A549 (cell line): ENCODE measurements at regions not wholly inside any gene's neighbourhood (a gene's known extent, or its start where the extent isn't known, plus 50 kb on each side); places are given as distances from the start of the nearest gene placed in this dataset.

Experiments
- ATAC-seq, 2 experiments: fragments of 200-7000 bp in 1 of 2; fragments of >200 bp in 1 of 2; cut with Nextera tagmentation in 1 of 2; cut with Tn5 transposase in 1 of 2; 3 replicates each; pipeline versions ENCODE4 v1.8.0 to v1.9.1; 2018 to 2020; ENCODE audit warnings: mild to moderate bottlenecking in 1 of 2, moderate library complexity in 1 of 2
- CTCF ChIA-PET: fragments of 300-600 bp; sonication (Branson Sonifier 250); formaldehyde crosslinking; extraction: SDS; loops from one replicate; lab custom pipeline; 2021; ENCODE audit warnings: antibody characterized with exemption, inconsistent platforms; lab: Yijun Ruan, JAX
- POLR2A ChIA-PET: fragments of 350-600 bp; formaldehyde crosslinking; extraction: SDS; loops from one replicate; lab custom pipeline; 2021; ENCODE audit warnings: antibody characterized with exemption, inconsistent platforms; lab: Yijun Ruan, JAX
- DNase-seq, 2 experiments: peaks; one replicate each; pipeline versions ENCODE4 v3.0.0 to v3.0.0-alpha.2; 2011 to 2016; ENCODE audit warnings: low read depth in 1 of 2, low spot score in 1 of 2
- FAIRE-seq: peaks from 2 replicates; lab custom pipeline; 2011; peaks lifted over from hg19 to GRCh38; lab: Jason Lieb, UNC
- H3K27ac ChIP-seq, 2 experiments: fragments of >200 bp; sonication (Bioruptor Twin); formaldehyde crosslinking; 3 replicates each; pipeline ENCODE4 v1.5.1; 2016 to 2017
- H3K4me1 ChIP-seq: fragments of >200 bp; sonication (Bioruptor Twin); formaldehyde crosslinking; 3 replicates; pipeline ENCODE4 v1.6.1; 2016
- H3K4me2 ChIP-seq: fragments of >200 bp; sonication (Bioruptor Twin); formaldehyde crosslinking; 3 replicates; pipeline ENCODE4 v1.6.1; 2016
- H3K4me3 ChIP-seq: fragments of >200 bp; sonication (Bioruptor Twin); formaldehyde crosslinking; 3 replicates; pipeline ENCODE4 v1.5.1; 2016
- H3K9me3 ChIP-seq: fragments of >200 bp; sonication (Bioruptor Twin); formaldehyde crosslinking; 3 replicates; pipeline ENCODE4 v1.6.1; 2016
- ATOH8 ChIP-seq: fragments of 250-450 bp; sonication (Bioruptor Pico); IDR thresholded peaks from 2 replicates; pipeline ENCODE4 v1.5.0; 2020; ENCODE audit warnings: low read depth, mild to moderate bottlenecking, moderate library complexity
- BCL3 ChIP-seq: fragments of >200 bp; sonication (Bioruptor Twin); formaldehyde crosslinking; IDR thresholded peaks from 3 replicates; pipeline ENCODE4 v1.6.1; 2016
- BHLHE40 ChIP-seq: IDR thresholded peaks from 2 replicates; pipeline ENCODE4 v1.6.1; 2012; ENCODE audit warnings: low read depth, low read length, inconsistent platforms
- CBX2 ChIP-seq: fragments of 200-600 bp; sonication (generic); IDR thresholded peaks from 2 replicates; pipeline ENCODE4 v1.6.1; 2016; ENCODE audit warnings: low read depth, mild to moderate bottlenecking, borderline replicate concordance
- CBX8 ChIP-seq: fragments of 200-600 bp; sonication (generic); IDR thresholded peaks from 2 replicates; pipeline ENCODE4 v1.6.1; 2016
- CEBPB ChIP-seq, 2 experiments: fragments of >200 bp in 1 of 2; sonication (Bioruptor Twin) in 1 of 2; formaldehyde crosslinking in 1 of 2; IDR thresholded peaks; 2 replicates each; pipeline ENCODE4 v1.6.1; 2012 to 2016
- CHD2 ChIP-seq: fragments of 150-350 bp; IDR thresholded peaks from 2 replicates; pipeline ENCODE4 v1.6.1; 2014; ENCODE audit warnings: low read length; ENCODE audit not compliant: partially characterized antibody
- EHMT2 ChIP-seq: fragments of 200-600 bp; sonication (generic); IDR thresholded peaks from 2 replicates; pipeline ENCODE4 v1.6.1; 2016; ENCODE audit warnings: antibody characterized with exemption, low read depth, mild to moderate bottlenecking, moderate library complexity
- EP300 ChIP-seq, 2 experiments: fragments of >200 bp; sonication (Bioruptor Twin); formaldehyde crosslinking; IDR thresholded peaks; 2 replicates in 1 of 2; 3 replicates in 1 of 2; pipeline ENCODE4 v1.6.1; 2016 to 2017
- ESRRA ChIP-seq: fragments of 150-350 bp; IDR thresholded peaks from 2 replicates; pipeline ENCODE4 v1.6.1; 2014; ENCODE audit warnings: mild to moderate bottlenecking, low read length, borderline replicate concordance
- FOSB ChIP-seq: fragments of 250-450 bp; sonication (Bioruptor Pico); IDR thresholded peaks from 2 replicates; pipeline ENCODE4 v1.5.0; 2020; ENCODE audit warnings: mild to moderate bottlenecking, moderate library complexity
- FOSL2 ChIP-seq, 2 experiments: fragments of 450-650 bp in 1 of 2; fragments of >200 bp in 1 of 2; sonication (Bioruptor Twin) in 1 of 2; formaldehyde crosslinking; IDR thresholded peaks; 2 replicates each; pipeline versions ENCODE4 v1.5.0 to v1.6.1; 2016 to 2020; ENCODE audit warnings: mild to moderate bottlenecking in 1 of 2, moderate library complexity in 1 of 2
- FOXS1 ChIP-seq: fragments of 250-450 bp; sonication (Bioruptor Pico); IDR thresholded peaks from 2 replicates; pipeline ENCODE4 v1.5.0; 2020; ENCODE audit warnings: mild to moderate bottlenecking, moderate library complexity
- HDAC2 ChIP-seq: fragments of 200-600 bp; sonication (generic); IDR thresholded peaks from 2 replicates; pipeline ENCODE4 v1.6.1; 2016
- HOXA7 ChIP-seq: fragments of 250-450 bp; sonication (Bioruptor Pico); IDR thresholded peaks from 2 replicates; pipeline ENCODE4 v1.5.0; 2020; ENCODE audit warnings: mild to moderate bottlenecking, moderate library complexity
- HOXB5 ChIP-seq: fragments of 250-450 bp; sonication (Bioruptor Pico); IDR thresholded peaks from 2 replicates; pipeline ENCODE4 v1.5.0; 2020; ENCODE audit warnings: mild to moderate bottlenecking, moderate library complexity
- JUN ChIP-seq, 2 experiments: fragments of >200 bp; sonication (Bioruptor Twin); formaldehyde crosslinking; IDR thresholded peaks; 2 replicates in 1 of 2; 3 replicates in 1 of 2; pipeline ENCODE4 v1.6.1; 2016 to 2017
- NFE2L2 ChIP-seq: fragments of 150-350 bp; conservative IDR thresholded peaks from 2 replicates; pipeline ENCODE4 v1.6.1; 2014; ENCODE audit warnings: low read length
- NR3C1 ChIP-seq: fragments of >200 bp; sonication (Bioruptor Twin); formaldehyde crosslinking; IDR thresholded peaks from 3 replicates; pipeline ENCODE4 v1.6.1; 2017
- PHF8 ChIP-seq: fragments of 200-600 bp; sonication (generic); IDR thresholded peaks from 2 replicates; pipeline ENCODE4 v1.6.1; 2016; ENCODE audit warnings: low read depth, mild to moderate bottlenecking, antibody characterized with exemption, moderate library complexity, borderline replicate concordance
- RAD21 ChIP-seq, 2 experiments: fragments of >200 bp in 1 of 2; sonication (Bioruptor Twin) in 1 of 2; formaldehyde crosslinking in 1 of 2; IDR thresholded peaks in 1 of 2; conservative IDR thresholded peaks in 1 of 2; 2 replicates in 1 of 2; 3 replicates in 1 of 2; pipeline ENCODE4 v1.6.1; 2012 to 2018; ENCODE audit warnings: inconsistent platforms in 1 of 2
- RARB ChIP-seq: fragments of 250-450 bp; sonication (Bioruptor Pico); IDR thresholded peaks from 2 replicates; pipeline ENCODE4 v1.8.0; 2021; ENCODE audit warnings: mild to moderate bottlenecking, moderate library complexity
- REST ChIP-seq: fragments of 200-600 bp; sonication (generic); IDR thresholded peaks from 2 replicates; pipeline ENCODE4 v1.6.1; 2016; ENCODE audit warnings: antibody characterized with exemption, mild to moderate bottlenecking, moderate library complexity
- RNF2 ChIP-seq: fragments of 200-600 bp; sonication (generic); IDR thresholded peaks from 2 replicates; pipeline ENCODE4 v1.6.1; 2016; ENCODE audit warnings: low read depth, mild to moderate bottlenecking, antibody characterized with exemption, moderate library complexity, borderline replicate concordance
- ZC3H11A ChIP-seq: fragments of 450-650 bp; IDR thresholded peaks from 2 replicates; pipeline ENCODE4 v1.6.1; 2014; ENCODE audit warnings: antibody characterized with exemption, mild to moderate bottlenecking
- ZNF302 ChIP-seq: fragments of 250-450 bp; sonication (Bioruptor Pico); IDR thresholded peaks from 2 replicates; pipeline ENCODE4 v1.9.0; 2021; ENCODE audit warnings: inconsistent platforms, mild to moderate bottlenecking, moderate library complexity
- whole genome bisulfite sequencing: methylation state at CpG from one replicate; pipeline ENCODE4 v1.1.6; 2017; ENCODE audit errors: missing lambda C conversion rate; 5-methylcytosine and 5-hydroxymethylcytosine counted together
- TF ChIP-seq, protein P1 (sequence below): fragments of 450-650 bp; IDR thresholded peaks from 2 replicates; pipeline ENCODE4 v1.6.1; 2014; ENCODE audit warnings: antibody characterized with exemption

- 0 out of 6 replicates have a peak, but pooled peaks of 1 of the 2 experiments have one; percentile 2 for ATAC-seq
- H3K9me3 ChIP-seq: no peaks in the 10 kb centered on the region
- DNase-seq: no peak
- no peak overlapping the region for H3K4me3 ChIP-seq
- peak overlapping the region; percentile 72 for H3K4me2 ChIP-seq
- ChIA-PET CTCF (interaction anchor here (1.2 to 1.5 kb wide), 3 partner anchors 13 to 128 kb away, joined by 3 to 4 read pairs (median 3); no protein-coding TSS in a partner anchor), POLR2A (no interaction called here)
- WGBS: 80% methylated on average over 5 of the region's 5 CpGs
- TF ChIP-seq, protein P1, sequence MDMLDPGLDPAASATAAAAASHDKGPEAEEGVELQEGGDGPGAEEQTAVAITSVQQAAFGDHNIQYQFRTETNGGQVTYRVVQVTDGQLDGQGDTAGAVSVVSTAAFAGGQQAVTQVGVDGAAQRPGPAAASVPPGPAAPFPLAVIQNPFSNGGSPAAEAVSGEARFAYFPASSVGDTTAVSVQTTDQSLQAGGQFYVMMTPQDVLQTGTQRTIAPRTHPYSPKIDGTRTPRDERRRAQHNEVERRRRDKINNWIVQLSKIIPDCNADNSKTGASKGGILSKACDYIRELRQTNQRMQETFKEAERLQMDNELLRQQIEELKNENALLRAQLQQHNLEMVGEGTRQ: no peak
- no peak for TF ChIP-seq HOXA7
- no peak for TF ChIP-seq PHF8
- TF ChIP-seq ESRRA: no peak
- no peak for TF ChIP-seq JUN (IDR thresholded peaks at IDR 0.05)
- no peak for TF ChIP-seq CEBPB (IDR thresholded peaks at IDR 0.05)
- TF ChIP-seq RARB (CRISPR knock-in tag): no peak
- no peak for TF ChIP-seq EHMT2
- no peak for TF ChIP-seq EP300 (IDR thresholded peaks at IDR 0.05)
- TF ChIP-seq FOXS1 (CRISPR knock-in tag): no peak
- peaks cover 73% of the 10 kb centered on the region for H3K4me1 ChIP-seq
- peak overlapping the region; percentile 75 to 84 for H3K27ac ChIP-seq
- FAIRE-seq: no peak
These were observed 364.7 kb downstream of the BCL11B start for GRCh38 chr14:98907271-98907670.

GRCh38 chr14:98908050-98908449 is 363.9 kb downstream of the BCL11B start:
- CTCF ChIA-PET: interaction anchor here (1.5 kb wide), 1 partner anchor 12 kb away, joined by 3 read pairs; no protein-coding TSS in a partner anchor
- 90% methylated on average over 5 of the region's 7 CpGs for WGBS
- no peak for TF ChIP-seq ZC3H11A
- TF ChIP-seq NR3C1: no peak
- no peak for TF ChIP-seq HOXB5 (CRISPR knock-in tag)
- no peak for TF ChIP-seq FOSL2 (IDR thresholded peaks at IDR 0.05)
- no peak for TF ChIP-seq FOSL2 (CRISPR knock-in tag; IDR thresholded peaks at IDR 0.05)
- TF ChIP-seq ZNF302 (CRISPR knock-in tag): no peak
- no peak for TF ChIP-seq FOSB (CRISPR knock-in tag)
- no peak for TF ChIP-seq NFE2L2
- no peak for TF ChIP-seq CBX8
- no peak for TF ChIP-seq RAD21 (conservative IDR thresholded peaks at IDR 0.05 in 1 of 2, IDR thresholded peaks at IDR 0.05 in 1 of 2)
- TF ChIP-seq BHLHE40: no peak
- no peak for TF ChIP-seq ESRRA
- TF ChIP-seq REST: no peak
- no peak for TF ChIP-seq HDAC2
- no peak for TF ChIP-seq CHD2
- TF ChIP-seq CBX2: no peak
- no peak for TF ChIP-seq BCL3
- TF ChIP-seq ATOH8 (CRISPR knock-in tag): no peak
- no peak for TF ChIP-seq RNF2
- TF ChIP-seq, all 56 proteins: peak for 0
- peak overlapping the region; percentile 72; the same call in 2 of the 3 replicates for H3K4me2 ChIP-seq
- DNase-seq (no peak), FAIRE-seq (no peak), ATAC-seq (no peak)
- H3K4me3 ChIP-seq: no peak overlapping the region
- peaks cover 73% of the 10 kb centered on the region for H3K4me1 ChIP-seq
- no peaks in the 10 kb centered on the region for H3K9me3 ChIP-seq
- POLR2A ChIA-PET: no interaction called here
- H3K27ac ChIP-seq: peak overlapping the region; percentile 75 to 84
